Osteocyte (in vitro differentiated cells): ENCODE measurements at regions not wholly inside any gene's neighbourhood (a gene's known extent, or its start where the extent isn't known, plus 50 kb on each side); places are given as distances from the start of the nearest gene placed in this dataset.
A peak's percentile ranks its signal among the peaks of the same experiment; 100 is the strongest.

Experiments used
- DNase-seq: peaks from one replicate; pipeline ENCODE4 v3.0.0; 2021; ENCODE audit warnings: mixed read lengths; ENCODE audit not compliant: unreplicated experiment; ENCODE audit errors: extremely low spot score
- H3K27ac Mint-ChIP-seq: one replicate; pipeline ENCODE4 v1.8.0; 2021; ENCODE audit warnings: mild to moderate bottlenecking, mixed read lengths; ENCODE audit not compliant: unreplicated experiment
- H3K27me3 Mint-ChIP-seq: one replicate; pipeline ENCODE4 v1.8.0; 2021; ENCODE audit warnings: mixed read lengths; ENCODE audit not compliant: unreplicated experiment
- H3K36me3 Mint-ChIP-seq: one replicate; pipeline ENCODE4 v1.8.0; 2021; ENCODE audit warnings: mixed read lengths; ENCODE audit not compliant: unreplicated experiment
- H3K4me1 Mint-ChIP-seq: one replicate; pipeline ENCODE4 v1.8.0; 2021; ENCODE audit warnings: mixed read lengths; ENCODE audit not compliant: unreplicated experiment
- H3K4me3 Mint-ChIP-seq: one replicate; pipeline ENCODE4 v1.8.0; 2021; ENCODE audit warnings: mild to moderate bottlenecking, moderate library complexity, mixed read lengths; ENCODE audit not compliant: unreplicated experiment
- H3K9me3 Mint-ChIP-seq: one replicate; pipeline ENCODE4 v1.8.0; 2021; ENCODE audit warnings: mixed read lengths; ENCODE audit not compliant: unreplicated experiment
- CTCF ChIP-seq: fragments of 200-600 bp; sonication (generic); IDR thresholded peaks from 2 replicates; pipeline ENCODE4 v1.5.0; 2021; ENCODE audit warnings: antibody characterized with exemption, mild to moderate bottlenecking, moderate library complexity

GRCh38 chr9:134514503-134514902 is 127.1 kb upstream of the COL5A1 start:
- Mint-ChIP-seq H3K36me3 (peaks cover 3% of the 10 kb centered on the region), H3K4me1 (peaks cover 7% of the 10 kb centered on the region), H3K27me3 (no peaks in the 10 kb centered on the region), H3K4me3 (no peak overlapping the region), H3K27ac (no peak overlapping the region), H3K9me3 (peaks cover 4% of the 10 kb centered on the region)
- no peak for DNase-seq
- TF ChIP-seq CTCF, result no peak

- Mint-ChIP-seq H3K4me3 (no peak overlapping the region), H3K27me3 (no peaks in the 10 kb centered on the region), H3K9me3 (peaks cover 4% of the 10 kb centered on the region), H3K27ac (no peak overlapping the region), H3K36me3 (peaks cover 3% of the 10 kb centered on the region), H3K4me1 (peaks cover 7% of the 10 kb centered on the region)
- TF ChIP-seq CTCF, result no peak
- DNase-seq, result no peak
These were observed 126.4 kb upstream of the COL5A1 start for GRCh38 chr9:134515026-134515821.

- peaks cover 10% of the 10 kb centered on the region for H3K9me3 Mint-ChIP-seq
These were observed 125.1 kb upstream of the COL5A1 start for GRCh38 chr9:134516464-134516863.

GRCh38 chr9:134517069-134517680 is 124.4 kb upstream of the COL5A1 start:
- no peak for TF ChIP-seq CTCF
- no peaks in the 10 kb centered on the region for H3K27me3 Mint-ChIP-seq
- no peak overlapping the region for H3K4me3 Mint-ChIP-seq
- H3K36me3 Mint-ChIP-seq, result peaks cover 3% of the 10 kb centered on the region
- no peak overlapping the region for H3K27ac Mint-ChIP-seq
- H3K9me3 Mint-ChIP-seq, result peaks cover 10% of the 10 kb centered on the region
- no peak for DNase-seq
- peaks cover 7% of the 10 kb centered on the region for H3K4me1 Mint-ChIP-seq

More at GRCh38 chr9:134516464-134516863, 125.1 kb upstream of the COL5A1 start:
- Mint-ChIP-seq H3K27me3 (no peaks in the 10 kb centered on the region), H3K4me1 (peaks cover 7% of the 10 kb centered on the region), H3K36me3 (peaks cover 3% of the 10 kb centered on the region), H3K27ac (no peak overlapping the region), H3K4me3 (no peak overlapping the region)
- DNase-seq, result peak; percentile 13
- no peak for TF ChIP-seq CTCF

- no peak for TF ChIP-seq CTCF
- Mint-ChIP-seq H3K27ac (no peak overlapping the region), H3K27me3 (no peaks in the 10 kb centered on the region), H3K9me3 (peaks cover 10% of the 10 kb centered on the region), H3K4me3 (no peak overlapping the region), H3K4me1 (peaks cover 7% of the 10 kb centered on the region), H3K36me3 (peaks cover 3% of the 10 kb centered on the region)
- no peak for DNase-seq
These were observed 123.5 kb upstream of the COL5A1 start for GRCh38 chr9:134518004-134518606.
